ENCODE measurements at regions not wholly inside any gene's neighbourhood (a gene's known extent, or its start where the extent isn't known, plus 50 kb on each side); places are given as distances from the start of the nearest gene placed in this dataset.

DNA sequence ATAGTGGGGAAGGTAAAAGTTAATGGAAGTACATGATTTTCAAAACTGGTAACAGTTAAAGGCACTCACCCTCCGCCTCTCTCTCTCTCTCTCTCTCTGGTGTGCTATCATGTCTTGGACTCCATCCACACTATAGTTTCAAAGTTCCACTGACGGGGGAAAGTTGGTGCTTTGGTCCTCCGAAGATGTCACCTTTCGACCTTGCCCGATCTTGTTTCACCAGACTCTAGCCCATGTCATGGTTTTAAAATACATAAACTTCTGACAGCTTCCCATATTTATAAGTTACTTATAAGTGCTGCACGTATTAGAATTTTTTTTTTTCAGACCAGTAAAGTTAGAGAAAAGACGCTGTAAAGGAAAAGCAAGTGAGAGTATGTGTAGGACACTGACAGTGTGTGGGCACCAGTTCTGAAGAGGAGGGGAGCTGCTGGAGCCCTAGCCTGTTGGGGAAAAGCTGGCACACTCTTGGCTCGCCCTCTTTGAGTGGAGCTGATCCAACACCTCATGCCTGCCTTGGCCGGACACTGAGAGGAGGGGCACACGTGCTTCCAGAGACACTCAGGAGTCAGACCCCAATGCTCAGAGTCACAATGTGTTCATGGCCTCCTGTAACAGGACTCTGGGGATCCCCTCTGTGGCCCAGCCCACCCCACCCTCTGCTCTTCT lies 200.5 kb upstream of the TPM1 start:
- Histone ChIP-seq H3K36me3 (ENCODE audit: insufficient read depth, low read depth, low read length) (peaks cover 12% of the 10 kb centered on the region; the same call in 1 of the 2 replicates), H3K9me3 (ENCODE audit: insufficient read depth, low read depth, low read length) (no peaks in the 10 kb centered on the region), H3K27me3 (ENCODE audit: insufficient read depth, low read length) (no peaks in the 10 kb centered on the region), H3K4me1 (ENCODE audit: insufficient read depth, low read length) (peaks cover 3% of the 10 kb centered on the region; the same call in 1 of the 2 replicates), H3K27ac (ENCODE audit: low read length) (no peak overlapping the region), H3K4me3 (ENCODE audit: low read length) (no peak overlapping the region), H3K9ac (ENCODE audit: low read depth, low read length) (no peak overlapping the region)

DNA sequence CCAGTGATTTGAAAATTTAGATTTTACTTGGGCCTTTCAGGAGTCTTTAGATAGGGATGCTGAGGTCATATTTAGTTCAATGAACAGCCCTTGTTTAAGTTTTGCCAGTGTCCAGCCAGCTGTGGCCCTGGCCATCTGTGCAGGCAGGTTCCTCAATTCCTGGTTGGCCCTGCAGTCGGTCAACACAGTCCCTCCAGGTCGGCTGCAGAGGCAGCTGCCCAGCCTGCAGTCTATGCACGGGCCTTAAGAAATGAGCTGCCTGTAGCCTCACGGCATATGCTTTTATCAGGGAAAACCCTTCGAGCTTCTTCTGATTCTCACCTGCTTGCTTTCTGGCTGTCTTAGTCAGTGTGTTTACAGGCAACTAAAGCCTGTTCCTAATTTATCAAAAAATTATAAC lies 199.2 kb upstream of the TPM1 start:
- Histone ChIP-seq H3K27me3 (ENCODE audit: insufficient read depth, low read length) (no peaks in the 10 kb centered on the region), H3K4me3 (ENCODE audit: low read length) (no peak overlapping the region), H3K9me3 (ENCODE audit: insufficient read depth, low read depth, low read length) (peaks cover 4% of the 10 kb centered on the region; the same call in 1 of the 2 replicates), H3K4me1 (ENCODE audit: insufficient read depth, low read length) (peaks cover 5% of the 10 kb centered on the region; the same call in 1 of the 2 replicates), H3K27ac (ENCODE audit: low read length) (no peak overlapping the region), H3K9ac (ENCODE audit: low read depth, low read length) (no peak overlapping the region), H3K36me3 (ENCODE audit: insufficient read depth, low read depth, low read length) (peaks cover 12% of the 10 kb centered on the region; the same call in 1 of the 2 replicates)

DNA sequence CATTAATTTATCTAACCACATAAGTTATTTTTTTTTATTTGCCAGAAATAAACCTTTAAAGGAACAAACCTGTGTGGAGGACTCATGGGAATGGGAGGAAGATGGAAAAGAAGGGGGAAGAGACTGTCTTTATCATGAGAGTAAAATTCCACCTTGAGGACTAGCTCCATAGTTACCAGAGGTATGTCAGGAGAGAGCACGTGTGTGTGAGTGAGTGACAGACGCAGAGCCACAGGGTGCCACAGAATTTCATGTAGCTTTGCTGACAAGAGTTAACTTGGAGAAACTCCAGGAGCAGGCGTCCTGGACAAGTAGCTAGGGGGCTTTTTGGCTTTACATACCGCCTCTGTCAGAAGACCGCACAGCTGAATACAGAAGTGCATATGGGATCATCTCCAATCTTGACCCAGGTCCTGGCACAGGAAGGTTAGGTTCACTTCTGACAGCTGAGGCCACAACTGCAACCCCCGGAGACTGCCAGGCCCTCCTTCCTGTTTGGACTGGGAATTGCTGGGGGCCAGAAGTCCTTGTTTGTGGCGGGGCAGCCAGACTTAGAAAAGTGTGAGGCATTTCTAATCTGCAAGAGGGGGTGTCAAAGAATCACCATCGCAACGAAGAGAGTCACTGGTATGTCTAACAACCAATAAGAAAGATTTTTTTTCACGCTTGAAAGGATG lies 197.8 kb upstream of the TPM1 start:
- H3K9ac ChIP-seq (ENCODE audit: low read depth, low read length), result no peak overlapping the region
- H3K9me3 ChIP-seq (ENCODE audit: insufficient read depth, low read depth, low read length), result peaks cover 4% of the 10 kb centered on the region; the same call in 1 of the 2 replicates
- no peak overlapping the region for H3K4me3 ChIP-seq (ENCODE audit: low read length)
- peaks cover 14% of the 10 kb centered on the region for H3K4me1 ChIP-seq (ENCODE audit: insufficient read depth, low read length)
- peaks cover 6% of the 10 kb centered on the region; the same call in 1 of the 2 replicates for H3K36me3 ChIP-seq (ENCODE audit: insufficient read depth, low read depth, low read length)
- no peak overlapping the region for H3K27ac ChIP-seq (ENCODE audit: low read length)
- no peaks in the 10 kb centered on the region for H3K27me3 ChIP-seq (ENCODE audit: insufficient read depth, low read length)

DNA sequence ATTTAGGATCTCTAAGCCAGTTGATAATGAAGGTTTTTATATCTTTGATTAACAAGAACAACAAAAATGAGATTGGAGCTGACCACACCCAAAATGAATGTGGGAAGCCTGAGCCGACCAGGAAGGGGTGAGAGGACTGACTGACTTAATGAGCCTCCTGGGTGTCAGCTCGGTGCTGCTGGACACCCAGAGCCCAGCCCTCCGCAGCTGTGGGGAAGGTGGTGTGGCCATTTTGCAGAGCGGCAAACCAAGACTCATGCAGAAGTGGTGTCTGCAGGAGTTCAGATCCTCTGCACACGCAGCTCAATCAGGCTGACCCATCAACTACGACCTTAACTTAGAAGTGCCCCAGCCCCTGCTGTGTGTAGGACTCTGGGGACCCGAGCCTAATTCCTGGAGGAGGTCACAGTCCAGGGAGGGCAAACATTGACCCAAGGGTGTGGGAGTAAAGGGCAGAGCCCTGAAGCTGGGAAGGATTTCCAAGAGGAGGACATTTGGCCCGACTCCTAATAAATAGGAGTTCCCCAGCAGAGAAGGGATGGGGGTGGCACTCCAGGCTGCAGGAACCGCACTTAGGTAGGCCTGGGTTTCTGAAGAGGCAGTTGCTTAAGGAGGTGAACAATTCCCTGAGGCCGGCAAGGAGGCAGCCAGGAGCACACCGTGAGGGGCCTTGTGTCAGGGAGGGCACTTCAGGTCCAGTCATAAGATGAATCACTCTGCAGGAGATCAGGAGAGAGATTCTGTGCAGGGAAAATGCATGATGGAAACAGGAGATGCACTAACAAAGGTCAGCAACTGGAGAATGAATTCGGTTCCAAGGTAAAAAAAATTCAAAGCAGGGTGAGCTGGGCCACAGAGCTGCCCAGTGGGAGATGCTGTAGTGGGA lies 197.1 kb upstream of the TPM1 start:
- Histone ChIP-seq H3K27ac (ENCODE audit: low read length) (no peak overlapping the region), H3K4me1 (ENCODE audit: insufficient read depth, low read length) (peaks cover 21% of the 10 kb centered on the region), H3K27me3 (ENCODE audit: insufficient read depth, low read length) (no peaks in the 10 kb centered on the region), H3K9me3 (ENCODE audit: insufficient read depth, low read depth, low read length) (peaks cover 4% of the 10 kb centered on the region; the same call in 1 of the 2 replicates), H3K4me3 (ENCODE audit: low read length) (no peak overlapping the region), H3K36me3 (ENCODE audit: insufficient read depth, low read depth, low read length) (peaks cover 3% of the 10 kb centered on the region; the same call in 1 of the 2 replicates), H3K9ac (ENCODE audit: low read depth, low read length) (no peak overlapping the region)

DNA sequence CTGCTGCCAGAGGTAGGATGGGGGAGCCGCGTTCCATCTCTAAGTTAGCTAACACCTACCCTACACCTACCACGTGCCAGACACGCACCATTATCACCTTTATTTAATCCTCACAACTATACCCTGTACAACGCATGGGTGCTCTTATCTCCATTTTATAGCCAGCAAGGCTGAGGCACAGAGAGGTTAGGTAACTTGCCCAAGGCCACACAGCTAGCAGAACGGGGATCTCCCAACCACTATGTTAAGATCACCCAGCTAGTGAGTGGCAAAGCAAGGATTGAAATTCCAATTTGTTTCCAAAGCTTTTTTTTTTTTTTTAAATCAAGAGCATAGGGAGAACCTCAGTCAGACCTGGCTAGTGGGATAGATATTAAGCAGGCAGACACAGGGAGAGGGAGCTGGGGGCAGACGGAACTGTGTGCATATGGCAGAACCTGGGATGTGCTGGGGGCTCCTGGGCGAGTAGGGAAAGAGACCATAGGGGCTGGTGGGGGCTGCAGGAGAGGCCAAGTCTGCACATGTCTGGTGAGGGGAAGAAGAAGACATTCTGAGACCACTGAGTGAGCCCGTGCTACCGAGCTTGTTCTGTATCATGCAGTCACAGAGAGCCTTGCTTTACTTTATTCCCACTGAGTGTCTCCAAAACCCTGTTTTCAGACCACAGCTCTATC lies 196.3 kb upstream of the TPM1 start:
- no peak overlapping the region for H3K4me3 ChIP-seq (ENCODE audit: low read length)
- H3K4me1 ChIP-seq (ENCODE audit: insufficient read depth, low read length), result peaks cover 28% of the 10 kb centered on the region
- no peak overlapping the region for H3K9ac ChIP-seq (ENCODE audit: low read depth, low read length)
- no peaks in the 10 kb centered on the region; the same call in 1 of the 2 replicates for H3K36me3 ChIP-seq (ENCODE audit: insufficient read depth, low read depth, low read length)
- H3K27me3 ChIP-seq (ENCODE audit: insufficient read depth, low read length), result no peaks in the 10 kb centered on the region
- H3K27ac ChIP-seq (ENCODE audit: low read length), result no peak overlapping the region
- peaks cover 4% of the 10 kb centered on the region; the same call in 1 of the 2 replicates for H3K9me3 ChIP-seq (ENCODE audit: insufficient read depth, low read depth, low read length)

DNA sequence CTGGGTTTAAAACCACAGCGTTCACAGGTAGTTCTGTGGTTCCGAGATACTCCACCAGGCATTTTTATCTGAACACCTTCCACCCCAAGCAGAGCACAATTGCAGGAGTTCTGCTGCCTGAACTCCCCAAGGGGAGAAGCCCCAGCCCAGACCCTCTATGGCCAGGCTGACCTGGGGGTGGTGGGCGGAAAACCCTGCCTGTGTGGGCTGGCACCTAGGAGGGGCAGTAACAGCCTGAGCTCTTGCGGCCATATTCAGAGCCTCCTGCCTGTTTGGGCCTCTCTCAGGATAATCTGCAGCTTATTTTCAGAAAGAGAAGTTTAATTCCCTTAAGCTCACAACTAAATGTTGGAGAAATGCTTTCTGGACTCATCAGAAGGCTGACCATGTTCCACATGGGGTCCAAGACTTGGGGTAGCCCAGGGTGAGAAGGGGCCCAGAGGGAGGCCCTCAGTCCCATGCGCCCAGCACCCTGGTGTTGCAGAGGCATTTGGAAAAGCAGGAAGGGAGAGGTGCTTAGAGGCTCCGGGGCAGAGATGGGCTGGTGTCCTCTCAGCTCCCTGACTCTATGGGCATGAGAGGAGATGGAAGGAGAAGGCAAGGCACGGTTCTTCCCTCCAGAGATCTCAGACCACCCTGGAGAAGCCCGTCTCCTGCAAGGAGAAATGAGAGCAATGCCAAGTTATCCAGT lies 195.6 kb upstream of the TPM1 start:
- H3K4me1 ChIP-seq (ENCODE audit: insufficient read depth, low read length), result peaks cover 30% of the 10 kb centered on the region
- H3K9me3 ChIP-seq (ENCODE audit: insufficient read depth, low read depth, low read length), result peaks cover 4% of the 10 kb centered on the region; the same call in 1 of the 2 replicates
- no peaks in the 10 kb centered on the region for H3K36me3 ChIP-seq (ENCODE audit: insufficient read depth, low read depth, low read length)
- no peaks in the 10 kb centered on the region for H3K27me3 ChIP-seq (ENCODE audit: insufficient read depth, low read length)
- no peak overlapping the region for H3K27ac ChIP-seq (ENCODE audit: low read length)
- H3K4me3 ChIP-seq (ENCODE audit: low read length), result no peak overlapping the region
- H3K9ac ChIP-seq (ENCODE audit: low read depth, low read length), result no peak overlapping the region

DNA sequence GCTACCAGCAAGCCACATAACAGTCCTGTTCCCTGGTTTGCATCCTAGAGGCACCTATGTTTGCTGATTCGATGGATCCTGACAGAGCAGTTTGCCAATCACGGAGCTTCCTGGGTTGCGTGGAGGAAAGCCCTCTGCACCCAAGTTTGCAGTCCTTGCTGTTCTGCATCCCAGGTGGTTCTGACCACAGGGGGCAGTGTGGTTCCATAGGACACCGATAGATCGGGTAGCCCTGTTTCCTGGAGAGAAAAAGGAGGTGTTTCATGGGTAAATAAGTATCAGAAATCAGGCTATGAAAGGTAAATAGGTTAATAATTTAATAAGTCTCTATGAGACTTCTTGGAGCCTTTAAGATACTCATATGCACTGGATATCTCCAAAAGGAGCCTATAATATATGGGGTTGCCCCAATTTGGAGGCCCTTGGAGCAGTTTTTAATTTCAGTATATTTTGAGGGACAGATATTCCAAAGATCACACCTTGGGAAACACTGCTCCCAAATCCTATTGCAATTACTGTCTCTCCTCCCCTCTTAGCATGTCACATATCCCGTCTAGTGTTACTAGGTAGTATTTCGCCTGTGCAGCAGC lies 194.6 kb upstream of the TPM1 start:
- peak overlapping the region; percentile 65; the same call in 1 of the 2 replicates for H3K9ac ChIP-seq (ENCODE audit: low read depth, low read length)
- peaks cover 30% of the 10 kb centered on the region for H3K4me1 ChIP-seq (ENCODE audit: insufficient read depth, low read length)
- H3K36me3 ChIP-seq (ENCODE audit: insufficient read depth, low read depth, low read length), result no peaks in the 10 kb centered on the region
- H3K27ac ChIP-seq (ENCODE audit: low read length), result peak overlapping the region; percentile 92
- no peak overlapping the region for H3K4me3 ChIP-seq (ENCODE audit: low read length)
- H3K9me3 ChIP-seq (ENCODE audit: insufficient read depth, low read depth, low read length), result peaks cover 4% of the 10 kb centered on the region; the same call in 1 of the 2 replicates
- no peaks in the 10 kb centered on the region for H3K27me3 ChIP-seq (ENCODE audit: insufficient read depth, low read length)

DNA sequence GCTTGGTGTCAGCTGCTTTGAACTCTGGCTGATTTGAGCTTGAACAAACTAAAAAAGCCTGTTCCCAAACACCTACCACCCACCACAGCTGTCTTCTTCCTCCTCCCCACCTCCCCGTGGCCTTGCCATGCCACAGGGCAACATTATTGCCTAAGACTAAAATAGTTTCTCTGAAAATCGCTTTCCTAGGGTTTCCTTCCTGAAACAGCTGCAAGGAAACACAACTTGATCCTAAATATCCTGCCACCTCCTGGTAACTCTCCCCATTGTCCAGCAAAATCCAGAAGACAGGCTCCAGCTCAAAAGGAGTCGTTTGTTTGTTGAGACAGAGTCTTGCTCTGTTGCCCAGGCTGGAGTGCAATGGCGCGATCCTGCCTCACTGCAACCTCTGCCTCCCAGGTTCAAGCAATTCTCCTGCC lies 193.9 kb upstream of the TPM1 start:
- Histone ChIP-seq H3K9me3 (ENCODE audit: insufficient read depth, low read depth, low read length) (peaks cover 4% of the 10 kb centered on the region; the same call in 1 of the 2 replicates), H3K36me3 (ENCODE audit: insufficient read depth, low read depth, low read length) (no peaks in the 10 kb centered on the region), H3K27me3 (ENCODE audit: insufficient read depth, low read length) (no peaks in the 10 kb centered on the region), H3K4me3 (ENCODE audit: low read length) (no peak overlapping the region), H3K27ac (ENCODE audit: low read length) (peak overlapping the region; percentile 92), H3K9ac (ENCODE audit: low read depth, low read length) (peak overlapping the region; percentile 65; the same call in 1 of the 2 replicates), H3K4me1 (ENCODE audit: insufficient read depth, low read length) (peaks cover 33% of the 10 kb centered on the region)

DNA sequence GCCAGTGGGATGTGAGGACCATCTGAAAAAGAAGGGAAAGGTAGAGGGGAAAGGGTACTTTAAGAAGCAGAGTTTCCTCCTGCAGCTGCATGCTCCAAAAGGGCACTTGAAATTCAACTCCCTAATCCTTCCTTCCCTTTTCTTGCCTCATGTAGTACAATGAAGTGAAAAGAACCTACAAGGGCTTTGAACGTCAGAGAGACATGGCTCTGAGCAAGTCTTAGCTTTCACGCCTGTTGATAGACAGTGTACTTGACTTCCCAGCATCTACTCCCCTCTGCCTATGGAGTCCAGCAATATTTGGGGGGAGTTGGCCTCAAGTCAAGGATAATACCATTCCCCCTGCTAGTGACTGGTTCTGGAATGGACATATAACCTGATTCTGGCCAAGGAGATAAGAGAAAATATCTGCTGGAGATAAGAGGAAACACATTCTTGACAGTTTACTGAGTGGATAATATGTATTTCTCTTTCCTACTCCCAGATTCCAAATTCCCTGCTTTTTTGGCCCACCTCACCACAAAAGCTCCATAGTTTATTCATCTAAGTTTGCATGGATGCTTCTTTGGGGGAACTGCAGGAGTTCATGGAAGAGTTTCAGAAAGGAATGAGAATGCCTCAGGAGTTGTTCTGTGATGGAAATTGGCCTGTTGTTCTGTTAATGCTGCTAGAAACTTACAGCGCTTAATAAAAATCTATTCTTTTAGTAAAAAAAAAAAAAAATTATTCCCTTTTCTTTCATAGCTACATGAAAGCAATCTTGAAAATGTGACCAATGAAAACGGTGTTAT lies 193.0 kb upstream of the TPM1 start:
- H3K36me3 ChIP-seq (ENCODE audit: insufficient read depth, low read depth, low read length), result no peaks in the 10 kb centered on the region
- H3K27ac ChIP-seq (ENCODE audit: low read length), result peak overlapping the region; percentile 92
- H3K4me1 ChIP-seq (ENCODE audit: insufficient read depth, low read length), result peaks cover 38% of the 10 kb centered on the region
- H3K9ac ChIP-seq (ENCODE audit: low read depth, low read length), result peak overlapping the region; percentile 65
- no peaks in the 10 kb centered on the region for H3K27me3 ChIP-seq (ENCODE audit: insufficient read depth, low read length)
- peak overlapping the region; percentile 46; the same call in 1 of the 2 replicates for H3K4me3 ChIP-seq (ENCODE audit: low read length)
- peaks cover 4% of the 10 kb centered on the region; the same call in 1 of the 2 replicates for H3K9me3 ChIP-seq (ENCODE audit: insufficient read depth, low read depth, low read length)

DNA sequence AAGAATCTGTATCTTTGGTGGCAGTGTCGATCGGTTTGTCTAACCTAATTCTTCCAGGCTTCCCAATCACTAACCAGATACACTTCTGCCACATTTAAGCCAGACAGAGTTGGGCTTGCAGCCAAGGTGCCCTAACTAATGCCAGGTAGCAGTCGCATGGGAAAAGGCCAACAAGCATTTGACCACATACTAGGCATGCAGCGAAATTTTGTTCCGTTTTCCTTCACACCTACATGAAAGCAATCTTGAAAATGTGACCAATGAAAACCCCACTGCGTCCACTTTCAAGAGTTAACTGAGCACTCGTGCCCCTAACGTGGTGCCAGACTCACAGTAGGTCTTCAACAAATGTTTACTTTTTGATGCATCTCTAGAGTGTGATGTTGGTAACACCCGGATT lies 192.2 kb upstream of the TPM1 start:
- Histone ChIP-seq H3K4me3 (ENCODE audit: low read length) (peak overlapping the region; percentile 46; the same call in 1 of the 2 replicates), H3K27me3 (ENCODE audit: insufficient read depth, low read length) (no peaks in the 10 kb centered on the region), H3K9ac (ENCODE audit: low read depth, low read length) (peak overlapping the region; percentile 52), H3K27ac (ENCODE audit: low read length) (peak overlapping the region; percentile 92), H3K9me3 (ENCODE audit: insufficient read depth, low read depth, low read length) (peaks cover 4% of the 10 kb centered on the region; the same call in 1 of the 2 replicates), H3K36me3 (ENCODE audit: insufficient read depth, low read depth, low read length) (no peaks in the 10 kb centered on the region), H3K4me1 (ENCODE audit: insufficient read depth, low read length) (peaks cover 38% of the 10 kb centered on the region)

Measured in iPS-20b (cell line).